Suprapubic skin (tissue), 4 donors: ENCODE measurements at regions not wholly inside any gene's neighbourhood (a gene's known extent, or its start where the extent isn't known, plus 50 kb on each side); places are given as distances from the start of the nearest gene placed in this dataset.

Experiments used
- DNase-seq, 2 donors: peaks; one replicate each; pipeline ENCODE4 v3.0.0-alpha.2; 2019; ENCODE audit warnings: low spot score in 2 of 2
- H3K27ac ChIP-seq: fragments of 200-600 bp; sonication (generic); one replicate; pipeline ENCODE4 v1.5.1; 2019
- H3K27me3 ChIP-seq: fragments of 200-600 bp; sonication (generic); one replicate; pipeline ENCODE4 v1.5.1; 2019
- H3K36me3 ChIP-seq: fragments of 200-600 bp; sonication (generic); one replicate; pipeline ENCODE4 v1.5.1; 2019
- H3K4me1 ChIP-seq: fragments of 200-600 bp; sonication (generic); one replicate; pipeline ENCODE4 v1.5.1; 2019
- H3K4me3 ChIP-seq: fragments of 200-600 bp; sonication (generic); one replicate; pipeline ENCODE4 v1.5.1; 2019; ENCODE audit warnings: mild to moderate bottlenecking
- H3K9me3 ChIP-seq: fragments of 200-600 bp; sonication (generic); one replicate; pipeline ENCODE4 v1.5.1; 2019
- CTCF ChIP-seq, 2 donors: fragments of 200-600 bp in 1 of 2; fragments of 450-650 bp in 1 of 2; sonication (generic) in 1 of 2; IDR thresholded peaks; one replicate each; pipeline ENCODE4 v1.5.1; 2016 to 2019; ENCODE audit warnings: antibody characterized with exemption in 2 of 2, mild to moderate bottlenecking in 1 of 2, moderate library complexity in 1 of 2
- EP300 ChIP-seq: sonication (generic); formaldehyde crosslinking; IDR thresholded peaks from one replicate; pipeline ENCODE4 v1.6.1; 2017; ENCODE audit warnings: antibody characterized with exemption
- POLR2A ChIP-seq, 2 donors: fragments of 450-650 bp; IDR thresholded peaks; one replicate each; pipeline ENCODE4 v1.6.1; 2017; ENCODE audit warnings: antibody characterized with exemption in 2 of 2, mild to moderate bottlenecking in 2 of 2, moderate library complexity in 2 of 2
- POLR2AphosphoS5 ChIP-seq, 3 donors: sonication (generic); formaldehyde crosslinking; IDR thresholded peaks; one replicate each; pipeline ENCODE4 v1.6.1; 2017; ENCODE audit warnings: antibody characterized with exemption in 3 of 3
- WGBS: methylation state at CpG from one replicate; pipeline ENCODE4 v1.1.5; 2018; 5-methylcytosine and 5-hydroxymethylcytosine counted together

- 71% methylated on average over 2 of the region's 2 CpGs for WGBS
- H3K4me3 ChIP-seq = no peak overlapping the region
- TF ChIP-seq POLR2AphosphoS5 (IDR thresholded peaks at IDR 0.05) (no peak), CTCF (IDR thresholded peaks at IDR 0.05) (no peak), POLR2A (IDR thresholded peaks at IDR 0.05) (no peak), EP300 (no peak)
These were observed 115.6 kb upstream of the KLF14 start for GRCh38 chr7:130849604-130850003.

GRCh38 chr7:130850956-130851355 lies 116.9 kb upstream of the KLF14 start:
- Histone ChIP-seq H3K4me1 (peaks cover 11% of the 10 kb centered on the region), H3K4me3 (no peak overlapping the region), H3K27me3 (no peaks in the 10 kb centered on the region), H3K9me3 (no peaks in the 10 kb centered on the region), H3K27ac (no peak overlapping the region), H3K36me3 (peaks cover 15% of the 10 kb centered on the region)
- no peak for TF ChIP-seq CTCF (IDR thresholded peaks at IDR 0.05)
- 70% methylated on average over 1 of the region's 1 CpG for WGBS
- DNase-seq = no peak

More at GRCh38 chr7:130849604-130850003, 115.6 kb upstream of the KLF14 start:
- Histone ChIP-seq H3K36me3 (peaks cover 1% of the 10 kb centered on the region), H3K4me1 (peaks cover 22% of the 10 kb centered on the region), H3K27me3 (no peaks in the 10 kb centered on the region), H3K27ac (no peak overlapping the region), H3K9me3 (no peaks in the 10 kb centered on the region)
- DNase-seq = no peak

GRCh38 chr7:130852867-130853266 lies 118.9 kb upstream of the KLF14 start:
- no peak for TF ChIP-seq POLR2AphosphoS5 (IDR thresholded peaks at IDR 0.05)
- TF ChIP-seq EP300 = no peak
- TF ChIP-seq POLR2A (IDR thresholded peaks at IDR 0.05) = no peak
- no peak for TF ChIP-seq CTCF (IDR thresholded peaks at IDR 0.05)
- H3K9me3 ChIP-seq = peaks cover 11% of the 10 kb centered on the region
- peak overlapping the region; percentile 24 for H3K27ac ChIP-seq
- 93% methylated on average over 7 of the region's 7 CpGs for WGBS
- H3K27me3 ChIP-seq = no peaks in the 10 kb centered on the region
- H3K4me1 ChIP-seq = peaks cover 9% of the 10 kb centered on the region
- no peak overlapping the region for H3K4me3 ChIP-seq
- peaks cover 27% of the 10 kb centered on the region for H3K36me3 ChIP-seq
- no peak for DNase-seq

GRCh38 chr7:130853503-130854279 lies 119.7 kb upstream of the KLF14 start:
- Histone ChIP-seq H3K27me3 (no peaks in the 10 kb centered on the region), H3K36me3 (peaks cover 30% of the 10 kb centered on the region), H3K4me1 (peaks cover 9% of the 10 kb centered on the region), H3K4me3 (no peak overlapping the region), H3K27ac (peak overlapping the region; percentile 24), H3K9me3 (peaks cover 19% of the 10 kb centered on the region)
- TF ChIP-seq POLR2A (IDR thresholded peaks at IDR 0.05) = no peak
- no peak for TF ChIP-seq POLR2AphosphoS5 (IDR thresholded peaks at IDR 0.05)
- no peak for TF ChIP-seq CTCF (IDR thresholded peaks at IDR 0.05)
- TF ChIP-seq EP300 = no peak
- WGBS = 56% methylated on average over 7 of the region's 7 CpGs
- no peak for DNase-seq

- WGBS = 64% methylated on average over 1 of the region's 1 CpG
- Histone ChIP-seq H3K36me3 (peaks cover 30% of the 10 kb centered on the region), H3K27ac (peak overlapping the region; percentile 24), H3K27me3 (no peaks in the 10 kb centered on the region), H3K4me1 (peaks cover 9% of the 10 kb centered on the region), H3K9me3 (peaks cover 20% of the 10 kb centered on the region), H3K4me3 (no peak overlapping the region)
- TF ChIP-seq CTCF (IDR thresholded peaks at IDR 0.05) = no peak
- TF ChIP-seq EP300 = no peak
- TF ChIP-seq POLR2AphosphoS5 (IDR thresholded peaks at IDR 0.05) = no peak
- TF ChIP-seq POLR2A (IDR thresholded peaks at IDR 0.05) = no peak
- no peak for DNase-seq
These were observed 120.5 kb upstream of the KLF14 start for GRCh38 chr7:130854481-130854880.
